Neural cell (in vitro differentiated cells): ENCODE measurements at regions not wholly inside any gene's neighbourhood (a gene's known extent, or its start where the extent isn't known, plus 50 kb on each side); places are given as distances from the start of the nearest gene placed in this dataset.

Experiments
- CTCF ChIP-seq: fragments of 450-650 bp; IDR thresholded peaks from 2 replicates; pipeline ENCODE4 v1.5.1; 2014; ENCODE audit warnings: antibody characterized with exemption, mild to moderate bottlenecking, moderate library complexity; ENCODE audit not compliant: poor library complexity, severe bottlenecking
- EZH2 ChIP-seq: fragments of 200-600, 300-800 bp; shearing (Covaris generic), sonication (generic); IDR thresholded peaks from 2 replicates; pipeline ENCODE4 v1.6.1; 2014; ENCODE audit warnings: antibody characterized with exemption, low read length, borderline replicate concordance, mild to moderate bottlenecking; ENCODE audit not compliant: insufficient read depth, poor library complexity, severe bottlenecking

GRCh38 chr5:58077416-58077815 lies 382.5 kb downstream of the PLK2 start:
- TF ChIP-seq EZH2 (no peak), CTCF (no peak)
